Stimulated activated CD4-positive, alpha-beta T cell treated with anti-CD3 and anti-CD28 coated beads, TNF-alpha, amount 100 ng/mL, for 48 hours (primary cell): ENCODE measurements at regions not wholly inside any gene's neighbourhood (a gene's known extent, or its start where the extent isn't known, plus 50 kb on each side); places are given as distances from the start of the nearest gene placed in this dataset.
A peak's percentile ranks its signal among the peaks of the same experiment; 100 is the strongest.
"Not testable (repeated sequence)": the region's sequence is repeated elsewhere in the genome, so short reads cannot be mapped to it uniquely, and the experiment has no call there.

Experiments
- DNase-seq, 3 donors: peaks; one replicate each; pipeline ENCODE4 v3.0.0-alpha.2; 2020; ENCODE audit warnings: low read depth in 3 of 3

DNA sequence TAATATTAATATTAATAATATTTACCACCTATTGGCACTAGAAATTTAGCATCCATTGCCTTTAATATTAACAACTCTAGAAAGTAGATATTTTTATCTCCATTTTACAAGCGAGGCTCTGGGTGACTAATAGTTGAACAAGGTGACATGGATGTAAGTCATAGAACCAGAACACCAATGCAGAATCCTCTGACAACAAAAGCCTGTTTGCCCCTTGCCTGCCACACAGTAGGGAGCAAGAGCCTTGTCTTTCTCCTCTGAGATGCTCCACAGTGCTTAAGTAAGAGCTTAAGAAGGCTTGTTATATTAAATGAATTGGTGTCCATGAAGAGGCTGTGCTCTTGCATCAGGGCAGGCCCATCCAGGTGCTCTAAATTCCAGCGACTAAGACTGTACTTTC, 51.2 kb upstream of the LBX1 start:
- DNase-seq: no peak

DNA sequence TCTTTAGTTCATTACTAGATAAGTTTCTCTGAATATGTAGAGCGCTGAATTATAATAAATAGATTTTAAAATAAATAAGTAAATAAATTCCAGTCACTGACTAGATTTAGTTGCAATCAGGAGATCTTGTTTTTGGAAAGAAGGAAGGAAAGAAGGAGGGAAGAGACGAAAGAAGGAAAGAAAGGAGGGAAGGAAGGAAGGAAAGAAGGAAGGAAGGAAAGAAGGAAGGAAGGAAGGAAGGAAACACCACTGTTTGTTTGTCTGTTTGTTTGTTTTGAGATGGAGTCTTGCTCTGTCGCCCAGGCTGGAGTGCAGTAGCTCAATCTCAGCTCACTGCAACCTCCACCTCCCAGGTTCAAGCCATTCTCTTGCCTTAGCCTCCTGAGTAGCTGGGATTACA, 51.7 kb upstream of the LBX1 start:
- not testable (repeated sequence) for DNase-seq

DNA sequence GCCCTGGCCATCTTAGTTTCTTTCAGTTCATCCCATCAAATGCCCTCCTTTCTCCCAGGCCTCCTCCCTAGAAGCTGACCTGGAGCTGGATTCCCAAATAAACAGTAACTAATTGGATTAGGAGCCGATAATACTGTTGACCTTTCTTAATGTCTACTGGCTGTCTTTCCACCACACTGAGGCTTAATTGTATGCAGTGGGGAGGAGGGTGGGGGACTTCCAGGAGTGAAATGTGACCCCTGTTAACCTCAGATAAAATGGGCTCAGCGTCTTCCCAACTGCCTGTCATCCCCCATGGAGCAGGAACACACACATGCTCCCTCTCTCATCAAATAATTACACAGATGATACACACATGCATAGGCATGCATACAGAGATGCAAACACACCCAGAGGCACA, 53.7 kb upstream of the LBX1 start:
- no peak for DNase-seq

DNA sequence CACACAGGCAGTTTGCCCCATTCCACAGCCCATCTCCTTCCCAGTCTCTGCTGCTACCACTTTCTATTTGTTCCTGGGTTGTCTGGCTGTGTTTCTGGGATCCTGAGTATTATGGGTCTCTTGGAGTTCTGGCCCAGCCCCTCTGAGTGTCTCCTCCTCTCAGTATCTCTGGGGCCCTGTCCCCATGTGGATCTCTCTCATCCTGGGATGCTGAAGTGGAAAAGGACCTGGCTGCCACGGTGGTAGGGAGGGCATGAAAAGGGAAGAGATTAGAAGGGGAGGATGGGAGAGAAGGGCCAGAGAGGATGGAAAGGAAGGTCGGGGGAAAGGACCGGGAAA, 54.5 kb upstream of the LBX1 start:
- no peak for DNase-seq

DNA sequence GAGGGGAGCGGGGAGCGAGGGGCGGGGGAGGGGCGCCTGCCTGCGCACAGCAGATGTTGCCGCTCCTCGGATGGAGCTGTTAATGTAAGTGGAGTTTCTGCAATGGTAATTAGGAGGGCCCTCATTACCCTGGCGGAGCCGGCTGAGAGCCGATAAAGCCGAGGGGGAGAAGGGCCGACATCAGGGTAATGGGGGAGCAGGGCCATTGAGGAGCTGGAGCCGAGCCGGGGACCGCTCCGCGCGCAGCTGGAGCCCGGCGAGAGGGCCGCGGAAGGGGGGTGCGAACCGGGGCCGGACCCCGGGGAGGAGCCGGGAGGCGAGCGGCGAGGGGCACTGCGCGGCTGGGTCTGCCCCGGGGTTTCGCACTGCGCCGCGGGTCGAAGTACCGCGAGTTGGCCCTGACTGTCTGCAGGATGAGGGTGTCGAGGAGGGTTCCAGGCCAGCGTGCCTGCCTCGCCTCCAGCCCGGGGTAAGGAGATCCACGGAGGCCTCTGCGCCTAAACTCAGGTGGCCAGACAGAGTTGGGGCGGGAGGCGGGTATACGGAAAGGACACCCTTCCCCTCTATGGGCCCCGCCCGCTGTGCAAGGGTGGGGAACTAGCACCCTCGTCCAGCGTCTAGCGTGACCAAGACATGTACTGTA, 55.0 kb upstream of the LBX1 start:
- DNase-seq: no peak

DNA sequence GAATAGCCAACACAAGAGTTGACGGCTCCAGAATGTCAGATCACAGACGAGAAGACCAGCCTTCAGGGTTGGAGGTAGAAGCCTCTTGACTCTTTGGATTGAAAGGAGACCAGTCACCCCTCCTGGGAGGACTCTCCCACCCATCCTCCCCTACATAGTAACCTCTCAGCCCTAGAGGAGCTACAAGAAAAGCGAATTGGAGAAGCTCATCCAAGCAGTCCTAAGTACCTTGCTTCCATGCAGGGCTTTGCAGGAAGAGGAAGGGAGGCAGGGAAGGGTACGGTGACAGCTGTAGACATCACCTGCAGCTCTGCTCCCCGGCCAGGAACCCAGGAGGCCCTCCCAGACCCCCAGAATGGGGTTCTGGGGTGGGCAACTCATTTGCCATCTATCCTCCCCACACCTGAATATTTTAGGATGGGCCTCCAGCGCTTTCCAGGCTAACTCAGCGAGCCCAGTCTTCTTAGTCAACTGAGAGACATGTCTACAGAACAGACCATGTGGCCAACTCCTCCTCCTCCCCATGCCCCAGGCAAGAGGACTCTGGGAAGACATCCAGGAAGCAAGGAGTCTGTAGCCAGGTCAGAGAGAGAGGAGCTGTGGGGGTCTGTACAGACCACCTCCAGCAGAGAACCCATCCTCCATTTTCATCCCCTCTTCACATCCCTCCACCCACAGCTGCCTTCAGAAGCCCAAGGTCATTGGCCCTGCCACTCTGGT, 55.6 kb upstream of the LBX1 start:
- no peak for DNase-seq

DNA sequence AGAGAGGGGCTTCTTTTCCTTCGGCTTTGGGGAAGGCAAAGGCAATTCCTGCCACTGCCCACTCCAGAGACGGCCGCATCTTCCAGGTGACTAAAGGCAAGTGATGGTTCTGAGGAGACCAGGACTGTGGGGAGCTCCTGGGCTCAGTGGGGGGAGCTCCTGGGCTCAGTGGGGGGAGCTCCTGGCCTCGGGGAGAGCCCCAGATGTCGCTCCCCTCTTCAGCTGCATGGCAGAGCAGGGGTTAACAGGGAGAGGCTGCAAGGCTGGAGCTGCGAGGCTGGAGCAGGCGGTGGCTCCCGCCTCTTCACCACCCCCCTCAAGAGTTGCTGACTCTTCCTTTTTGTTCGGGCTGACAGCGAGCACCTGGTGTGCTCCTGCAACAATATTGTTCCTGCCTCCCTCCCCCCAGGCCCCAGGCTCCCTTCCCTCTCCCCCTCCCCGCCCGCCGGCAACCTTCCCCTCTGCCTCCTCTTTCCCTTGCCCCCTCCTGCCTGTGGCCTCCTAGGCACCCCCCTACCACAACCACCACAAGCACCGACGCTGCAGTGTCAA, 56.3 kb upstream of the LBX1 start:
- no peak for DNase-seq

DNA sequence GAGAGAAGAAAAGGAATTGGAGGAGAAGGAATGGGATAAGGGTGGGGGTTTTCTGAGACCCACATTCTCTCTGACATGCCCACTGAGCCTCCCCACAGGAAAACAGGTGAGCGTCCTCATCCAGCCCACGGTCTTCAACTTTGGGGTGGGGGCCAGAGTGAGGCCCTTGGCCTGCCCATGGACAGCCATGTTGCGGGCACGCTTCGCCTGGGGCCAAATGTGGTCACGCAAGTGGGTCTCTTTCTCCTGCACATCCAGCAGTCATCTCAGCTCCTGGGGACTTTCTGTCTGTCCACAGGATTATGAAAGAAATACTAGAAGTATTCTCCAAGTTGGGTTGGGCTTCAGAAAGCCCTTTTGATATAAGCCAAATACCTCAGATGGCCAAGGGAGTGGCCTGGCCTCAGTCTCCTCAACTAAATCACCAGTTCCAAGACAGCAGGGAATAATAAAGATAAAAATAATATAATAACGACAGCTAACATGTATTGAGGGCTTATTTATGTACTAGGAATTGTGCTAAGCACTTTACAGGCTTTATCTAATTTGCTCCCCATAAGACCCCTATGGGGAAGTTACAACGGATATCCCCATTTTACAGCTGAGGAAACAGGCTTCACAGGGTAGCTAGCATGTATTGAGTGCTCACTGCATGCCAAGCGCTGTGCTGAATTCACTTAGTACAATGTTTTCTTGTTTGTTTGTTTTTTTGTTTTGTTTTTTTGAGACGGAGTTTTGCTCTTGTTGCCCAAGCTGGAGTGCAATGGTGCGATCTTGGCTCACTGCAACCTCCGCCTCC, 57.2 kb upstream of the LBX1 start:
- no peak for DNase-seq

DNA sequence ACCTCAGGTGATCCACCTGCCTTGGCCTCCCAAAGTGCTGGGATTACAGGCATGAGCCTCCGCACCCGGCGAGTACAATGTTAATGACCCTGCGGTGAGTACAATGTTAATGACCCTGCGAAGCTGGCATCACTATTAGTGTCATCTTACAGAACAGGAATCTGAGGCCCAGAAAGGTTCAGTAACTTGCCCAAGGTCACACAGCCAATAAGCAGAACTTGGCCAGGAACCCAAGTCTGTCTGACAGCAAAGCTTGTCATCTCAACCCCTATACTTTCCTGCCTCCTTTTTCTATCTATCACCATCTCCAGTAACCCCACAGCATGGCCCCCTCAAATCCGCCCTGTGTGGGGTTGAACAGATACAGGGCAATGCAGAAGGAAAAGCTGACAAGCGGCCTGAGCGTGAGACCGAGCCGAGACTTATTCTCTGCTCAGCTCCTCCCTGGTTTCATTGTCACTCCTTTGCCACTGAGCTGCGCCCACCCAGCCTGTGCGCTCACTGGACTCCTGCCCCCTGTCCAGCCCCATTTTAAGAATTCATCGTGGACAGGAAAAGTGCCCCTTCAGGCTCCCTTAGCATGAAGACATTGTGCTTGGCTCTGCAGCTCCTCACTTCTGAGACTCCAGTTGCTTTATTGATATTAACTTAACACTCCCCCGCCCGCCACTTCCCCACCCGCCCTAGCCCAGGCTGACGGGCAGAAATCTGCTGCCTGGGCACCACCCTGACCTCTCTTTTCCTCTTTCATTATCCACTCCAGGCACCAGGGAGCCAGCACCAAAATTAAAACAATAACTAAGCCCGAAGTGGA, 58.1 kb upstream of the LBX1 start:
- DNase-seq: no peak

DNA sequence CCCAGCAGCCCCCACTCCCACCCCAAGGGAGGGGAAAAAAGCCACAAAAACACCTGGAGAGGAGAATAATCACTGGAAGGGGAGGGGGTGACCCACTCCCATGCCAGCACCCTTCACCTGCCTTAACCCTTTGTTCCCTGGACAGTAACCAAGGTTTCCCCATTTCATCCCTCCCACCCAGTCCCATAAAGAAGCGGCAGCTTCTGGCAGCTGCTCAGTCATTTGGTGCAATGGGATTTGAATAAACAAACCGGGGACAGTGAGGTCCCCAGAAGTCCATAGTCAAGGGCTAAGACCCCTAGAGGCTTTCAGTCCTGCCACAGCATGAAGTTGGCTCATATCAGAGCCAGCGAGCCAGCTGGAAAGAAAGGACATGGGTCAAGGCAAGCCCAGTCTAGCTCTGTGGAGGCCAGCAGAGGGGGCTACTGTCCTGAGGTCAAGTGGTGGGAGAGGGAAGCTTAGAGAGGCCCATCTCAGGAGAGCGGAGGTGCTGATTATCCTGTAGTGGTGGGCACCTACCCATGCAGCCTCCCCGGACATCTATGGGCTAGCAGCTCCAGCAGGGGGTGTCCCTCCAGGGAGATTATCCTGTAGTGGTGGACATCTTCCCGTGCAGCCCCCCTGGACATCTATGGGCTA, 58.9 kb upstream of the LBX1 start:
- DNase-seq: no peak

DNA sequence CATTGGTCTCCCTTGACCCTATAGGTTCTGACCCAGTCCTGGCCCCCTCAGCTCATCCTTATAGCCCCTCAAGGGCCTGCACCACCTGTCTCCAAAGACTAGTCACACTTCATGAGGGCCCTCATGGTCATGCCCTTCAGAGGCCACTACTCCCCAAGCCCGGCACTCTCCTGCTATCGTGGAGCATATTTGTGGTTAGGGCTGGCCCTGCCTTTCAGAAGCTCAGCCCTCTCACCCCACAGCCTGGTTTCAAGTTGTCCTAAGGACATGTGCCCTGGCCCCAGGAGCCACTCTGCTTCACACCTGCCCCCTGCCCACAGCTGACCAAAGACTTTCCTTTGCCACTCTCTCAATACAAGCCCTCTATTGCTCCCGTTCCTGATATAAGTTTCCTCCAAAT, 60.3 kb upstream of the LBX1 start:
- DNase-seq: no peak

DNA sequence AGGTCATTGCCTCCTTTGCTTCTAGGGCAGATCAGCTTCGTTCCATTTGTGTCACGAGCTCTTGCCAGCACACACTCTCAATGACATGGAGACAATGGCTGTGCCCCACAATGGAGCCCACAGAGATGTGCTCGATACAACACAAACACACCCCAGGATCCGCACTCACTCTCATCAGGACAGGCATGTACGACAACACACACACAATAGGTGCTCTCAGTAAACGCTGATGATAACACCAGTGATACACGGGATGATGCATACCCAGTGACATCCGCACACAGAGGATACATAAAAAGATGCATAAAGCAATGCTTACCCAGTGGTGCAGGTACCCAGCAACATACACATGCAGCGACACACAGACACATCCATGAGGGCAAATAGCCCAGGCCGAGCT, 61.2 kb upstream of the LBX1 start:
- no peak for DNase-seq

DNA sequence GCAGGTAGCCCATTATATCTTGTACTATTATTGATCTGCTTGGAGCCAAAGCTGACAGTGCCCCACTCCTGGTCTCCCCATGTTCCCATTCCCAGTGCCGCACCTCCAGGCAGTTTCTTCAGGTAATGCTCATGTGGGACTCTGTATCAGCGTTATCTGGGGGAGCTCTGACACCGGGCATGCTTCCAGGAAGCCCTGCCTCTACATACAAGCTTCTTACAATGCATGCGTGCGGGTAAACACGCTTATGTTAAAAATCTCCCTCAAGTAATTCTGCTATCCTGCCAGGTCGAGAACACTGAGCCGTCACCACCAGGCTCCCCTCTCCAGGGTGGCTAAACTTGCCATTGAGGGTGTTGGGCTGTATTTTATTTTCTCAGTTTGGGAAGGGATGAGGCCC, 61.6 kb upstream of the LBX1 start:
- no peak for DNase-seq

DNA sequence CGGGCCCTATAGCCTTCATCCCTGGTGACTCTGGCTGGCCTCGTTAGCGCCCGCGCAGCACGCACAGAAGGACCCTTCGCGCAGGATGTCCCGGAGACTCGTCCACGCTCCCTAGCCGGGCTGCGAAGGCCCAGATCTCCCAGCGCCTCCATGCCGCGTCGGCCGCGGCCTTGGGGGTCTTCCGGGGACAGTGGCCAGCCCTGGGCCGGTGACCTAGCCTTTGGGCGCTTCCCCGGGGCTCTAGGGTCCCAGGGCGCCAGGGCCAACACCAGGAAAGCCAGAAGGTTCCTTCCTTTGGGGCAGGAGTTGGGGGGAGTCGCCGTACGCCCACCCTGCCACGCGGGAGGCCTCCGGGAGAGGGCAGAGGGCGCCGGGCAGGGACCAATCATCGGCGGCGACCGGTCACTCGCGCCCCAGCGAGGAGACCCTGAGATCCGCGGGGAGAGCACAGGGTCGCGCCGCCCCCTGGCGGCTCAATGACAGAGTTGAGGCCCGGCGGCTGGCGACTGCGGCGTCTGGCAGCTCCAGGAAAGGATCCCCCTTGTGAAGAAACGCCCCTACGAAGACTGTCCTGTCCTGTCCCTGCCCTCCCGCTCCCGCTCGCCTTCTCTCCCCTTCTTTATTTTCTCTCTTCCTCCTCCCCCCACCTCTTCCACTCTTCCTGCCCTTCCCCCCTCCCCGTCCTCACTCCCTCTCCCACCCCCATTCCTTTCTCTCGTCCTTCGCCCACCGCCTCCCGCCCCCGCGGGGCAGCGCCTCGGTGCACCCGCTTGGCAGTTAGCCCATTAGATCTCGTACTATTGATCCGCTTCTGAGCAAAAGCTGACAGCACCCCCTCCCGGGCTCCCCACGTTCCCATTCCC, 62.3 kb upstream of the LBX1 start:
- peak in 2 of 3 donors; percentile 11 to 16 for DNase-seq

DNA sequence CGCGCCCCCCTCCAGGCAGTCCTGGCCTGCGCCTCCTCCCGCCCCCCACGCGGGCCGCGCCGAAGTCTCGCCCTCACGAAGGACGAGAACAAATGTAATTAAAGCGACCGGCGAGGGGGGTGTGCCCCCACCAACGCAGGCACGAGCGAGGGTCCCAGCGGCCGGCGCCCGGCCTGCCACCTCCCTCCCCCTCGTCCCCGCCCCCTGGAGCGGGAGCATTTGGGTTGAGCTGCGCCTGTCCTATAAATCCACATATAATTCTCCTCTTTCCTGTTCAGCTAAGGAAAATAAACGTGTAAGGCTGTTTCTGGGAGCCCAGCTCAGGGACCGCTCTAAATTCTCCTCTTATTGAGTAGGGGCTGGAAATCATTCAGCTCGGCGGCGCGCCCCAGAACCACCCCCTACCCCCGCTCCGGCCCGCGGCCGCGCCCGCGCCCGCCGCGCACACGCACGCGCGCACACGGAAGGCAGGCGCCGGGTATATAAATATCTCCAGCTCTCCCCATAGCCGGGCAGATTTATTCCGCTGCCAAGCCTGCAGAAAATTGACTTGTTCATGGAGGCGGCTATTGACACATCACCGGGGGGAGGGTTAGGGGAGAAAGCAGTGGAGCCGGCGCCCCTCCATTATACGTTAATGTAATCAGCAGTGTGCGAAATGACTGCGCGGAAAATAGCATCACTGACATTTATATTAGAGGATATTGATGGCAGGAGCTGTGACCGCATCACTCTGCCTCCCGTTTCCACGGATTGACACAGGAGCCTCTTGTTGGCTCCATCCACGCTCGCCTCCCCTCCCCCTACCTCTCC, 61.6 kb upstream of the BTRC start:
- no peak for DNase-seq

DNA sequence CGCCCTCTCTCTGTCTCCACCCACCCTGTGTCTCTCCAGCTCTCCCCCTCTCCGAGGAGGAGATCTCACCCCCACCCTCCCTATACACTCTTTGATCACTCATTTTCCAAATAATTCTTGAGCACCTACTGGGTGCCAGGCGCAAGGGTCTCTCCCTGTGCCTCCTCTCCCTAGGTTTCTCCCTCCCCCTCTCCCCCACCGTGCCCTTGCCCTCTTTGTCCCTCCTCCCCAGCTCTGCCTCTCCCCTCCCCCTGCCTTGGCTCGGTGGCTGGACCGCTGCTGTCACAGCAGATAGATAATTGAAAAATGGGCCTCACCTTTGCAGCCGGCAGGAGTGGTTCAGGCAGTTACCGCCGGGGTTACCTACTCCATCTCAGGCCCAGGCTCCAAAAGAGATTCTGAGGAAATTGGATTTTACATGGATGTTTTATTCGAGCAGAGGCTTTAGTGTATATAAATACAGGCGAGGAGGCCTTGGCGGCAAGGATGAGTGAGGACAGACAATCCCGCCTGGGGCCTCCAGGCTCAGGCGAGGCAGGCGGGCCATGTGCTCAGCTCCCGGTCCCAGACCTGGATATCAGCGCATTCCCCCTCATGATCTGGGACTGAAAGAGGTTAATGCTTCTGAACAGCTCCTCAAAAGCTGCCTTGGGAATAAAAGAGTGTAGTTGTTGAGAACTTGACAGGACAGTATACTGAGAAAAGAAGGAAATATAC, 60.8 kb upstream of the BTRC start:
- DNase-seq: no peak

DNA sequence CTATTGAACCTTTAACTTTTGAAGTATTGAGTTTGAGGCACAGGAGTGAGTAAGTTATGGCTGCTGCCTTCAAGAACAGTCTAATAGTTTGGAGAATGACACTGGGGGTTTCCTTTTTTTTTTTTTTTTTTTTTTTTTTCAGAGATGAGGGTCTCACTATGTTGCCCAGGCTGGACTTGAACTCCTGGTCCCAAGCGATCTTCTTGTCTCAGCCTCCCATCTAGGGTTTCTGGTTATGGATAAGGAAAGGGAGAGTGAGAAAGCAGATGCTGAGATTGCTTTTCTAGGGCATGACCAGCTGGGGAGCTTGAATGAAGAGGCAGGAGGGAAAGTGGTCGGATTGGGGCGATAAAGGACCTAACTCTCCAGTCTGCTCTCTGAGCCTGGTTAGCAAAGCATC, 59.9 kb upstream of the BTRC start:
- DNase-seq: no peak

DNA sequence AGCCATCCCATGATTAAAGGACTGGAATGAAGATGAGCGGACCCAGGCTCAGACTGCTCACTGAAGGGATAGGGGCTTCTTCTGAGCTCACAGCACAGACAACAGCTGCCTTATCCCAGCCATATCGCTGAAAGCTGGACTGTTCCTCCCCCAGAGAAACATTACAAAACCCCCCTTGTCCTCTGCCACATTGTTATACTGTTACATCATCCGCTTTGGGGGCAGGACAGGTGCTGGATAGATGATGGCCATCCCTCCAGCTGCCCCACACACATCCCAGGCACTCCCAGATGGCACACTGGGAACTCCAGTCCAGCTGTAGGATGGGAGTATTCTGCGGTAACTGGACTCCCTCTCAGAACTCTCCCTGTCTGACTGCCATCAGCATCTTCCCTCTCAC, 58.7 kb upstream of the BTRC start:
- no peak for DNase-seq

DNA sequence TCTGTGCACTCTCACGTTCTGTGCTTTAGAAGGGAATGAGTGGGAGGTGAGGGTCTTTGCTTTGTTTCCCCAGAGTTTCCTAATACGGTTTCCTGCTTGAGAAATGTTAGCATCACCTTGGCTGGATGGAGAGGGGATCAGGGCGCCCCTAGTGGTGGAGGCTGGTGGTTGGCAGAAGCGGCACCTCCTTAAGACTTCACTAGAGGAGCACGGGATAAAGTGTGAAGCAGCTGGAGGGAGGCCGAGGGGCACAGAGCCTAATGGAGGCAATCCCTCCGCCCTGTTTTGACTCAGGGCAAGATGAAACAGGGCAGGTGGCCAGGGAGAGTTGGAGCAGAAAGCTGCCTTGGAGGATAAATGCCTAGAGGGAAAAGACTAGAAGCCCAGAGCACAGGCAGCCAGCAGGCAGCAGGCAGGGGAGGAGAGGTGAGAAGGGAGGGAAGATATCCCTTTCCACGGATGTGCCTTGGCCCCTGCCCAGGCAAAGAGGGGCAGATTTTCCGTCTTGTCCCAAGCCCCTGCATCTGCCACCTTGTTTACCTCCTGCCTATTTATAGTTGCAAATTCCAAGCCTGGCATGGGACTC, 56.0 kb upstream of the BTRC start:
- peak; percentile 61 to 79 (median 61) for DNase-seq
